Left lung (tissue), 4 donors: ENCODE measurements at regions not wholly inside any gene's neighbourhood (a gene's known extent, or its start where the extent isn't known, plus 50 kb on each side); places are given as distances from the start of the nearest gene placed in this dataset.

Experiments used
- ATAC-seq: fragments of 200-7000 bp; cut with Tn5 transposase; one replicate; pipeline ENCODE4 v1.9.1; 2020; ENCODE audit warnings: moderate library complexity
- DNase-seq, 4 donors: peaks; one replicate each; pipeline ENCODE4 v3.0.0-alpha.2; 2013 to 2020
- H3K27ac ChIP-seq, 2 donors: fragments of 200-600 bp; sonication (generic) in 1 of 2; one replicate each; pipeline versions ENCODE4 v1.5.0 to v1.8.0; 2020 to 2021
- H3K27me3 ChIP-seq, 2 donors: fragments of 200-600 bp; sonication (generic) in 1 of 2; one replicate each; pipeline versions ENCODE4 v1.5.0 to v1.8.0; 2020 to 2021
- H3K36me3 ChIP-seq, 2 donors: fragments of 200-600 bp; sonication (generic) in 1 of 2; one replicate each; pipeline versions ENCODE4 v1.5.0 to v1.8.0; 2020 to 2021
- H3K4me1 ChIP-seq, 2 donors: fragments of 200-600 bp; one replicate each; pipeline ENCODE4 v1.8.0; 2021
- H3K4me3 ChIP-seq, 2 donors: fragments of 200-600 bp; sonication (generic) in 1 of 2; one replicate each; pipeline versions ENCODE4 v1.5.0 to v1.8.0; 2020 to 2021; ENCODE audit warnings: mild to moderate bottlenecking in 1 of 2
- H3K9me3 ChIP-seq, 2 donors: fragments of 200-600 bp; sonication (generic) in 1 of 2; one replicate each; pipeline versions ENCODE4 v1.5.0 to v1.8.0; 2020 to 2021
- CTCF ChIP-seq, 2 donors: fragments of 200-600 bp; sonication (generic) in 1 of 2; IDR thresholded peaks; one replicate each; pipeline versions ENCODE4 v1.5.0 to v1.8.0; 2021; ENCODE audit warnings: antibody characterized with exemption in 2 of 2
- intact Hi-C, 2 donors: fragments of 100-400 bp; cut with DNase I; formaldehyde crosslinking; loops; one replicate each; pipeline versions ENCODE4 v1.11.2 to v1.14.2; 2022
- donor health status: DM: no; HTN: yes; CAD: no.
- donor health status: DM: no; HTN: no; CAD: no.

DNA sequence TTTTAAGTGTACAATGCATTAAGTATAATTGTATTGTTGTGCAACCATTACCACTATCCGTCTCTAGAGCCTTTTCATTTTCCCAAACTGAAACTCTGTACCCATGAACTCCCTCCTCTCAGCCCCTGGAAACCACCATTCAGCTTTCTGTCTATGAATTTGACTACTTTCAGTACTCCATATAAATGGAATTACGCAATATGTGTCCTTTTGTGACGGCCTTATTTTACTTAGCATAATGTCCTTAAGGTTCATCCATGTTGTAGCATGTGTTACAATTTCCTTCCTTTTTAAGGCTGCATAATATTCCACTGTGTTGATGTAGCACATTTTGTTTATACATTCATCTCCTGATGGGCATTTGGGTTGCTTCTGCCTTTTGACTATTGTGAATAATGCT, 143.6 kb upstream of the KCNG1 start:
- H3K4me3 ChIP-seq: no peak overlapping the region

DNA sequence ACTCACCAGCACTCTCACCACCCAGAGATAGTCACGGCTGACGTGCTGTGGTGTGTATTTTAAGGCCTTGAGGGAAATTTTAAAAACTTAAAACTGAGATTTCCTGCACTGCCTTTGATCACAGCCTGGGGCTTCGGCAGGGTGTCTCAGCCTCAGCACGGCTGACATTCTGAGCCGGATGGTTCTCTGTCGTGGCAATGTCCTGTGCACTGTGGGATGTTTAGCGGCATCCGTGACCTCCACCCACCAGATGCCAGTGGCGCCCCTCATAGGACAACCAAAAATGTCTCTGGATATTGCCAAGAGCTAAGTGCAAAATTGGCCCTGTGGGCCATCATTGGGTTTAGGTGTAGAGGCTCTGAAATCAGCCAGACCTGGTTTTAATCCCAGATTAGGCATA, 142.2 kb upstream of the KCNG1 start:
- no peaks in the 10 kb centered on the region for H3K36me3 ChIP-seq
- H3K27me3 ChIP-seq: peaks cover 0 to 43% of the 10 kb centered on the region in 2 donors
- H3K4me1 ChIP-seq: no peaks in the 10 kb centered on the region
- H3K9me3 ChIP-seq: peaks cover 0 to 1% of the 10 kb centered on the region in 2 donors
- H3K4me3 ChIP-seq: no peak overlapping the region
- DNase-seq: no peak
- intact Hi-C loops: no loop called here
- ATAC-seq: no peak
- no peak overlapping the region for H3K27ac ChIP-seq
- no peak for TF ChIP-seq CTCF (IDR thresholded peaks at IDR 0.05)

More for the DNA sequence above, 143.6 kb upstream of the KCNG1 start:
- peaks cover 0 to 30% of the 10 kb centered on the region in 2 donors for H3K27me3 ChIP-seq
- H3K9me3 ChIP-seq: peaks cover 0 to 1% of the 10 kb centered on the region in 2 donors
- H3K27ac ChIP-seq: no peak overlapping the region
- no peak for ATAC-seq
- intact Hi-C loops: no loop called here
- TF ChIP-seq CTCF (IDR thresholded peaks at IDR 0.05): no peak
- H3K4me1 ChIP-seq: no peaks in the 10 kb centered on the region
- H3K36me3 ChIP-seq: no peaks in the 10 kb centered on the region
- DNase-seq: no peak

DNA sequence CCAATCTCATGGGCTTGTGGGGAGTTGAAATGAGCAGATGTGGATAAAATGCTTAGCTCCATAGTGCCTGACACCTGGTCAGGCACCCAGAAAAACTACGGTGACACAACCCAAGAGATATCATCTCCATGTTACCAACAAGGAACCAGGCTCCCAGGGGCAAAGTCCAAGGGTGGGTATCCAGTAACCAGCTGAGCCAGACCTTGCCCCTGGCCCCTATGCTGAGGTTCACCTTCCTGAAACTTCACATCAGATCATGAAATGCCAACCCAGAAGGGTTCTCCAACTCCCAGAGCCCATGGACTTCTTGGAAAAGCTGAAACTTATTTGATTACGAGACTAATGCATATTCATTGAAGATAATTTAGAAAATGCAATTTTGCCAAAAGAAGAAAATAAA, 141.8 kb upstream of the KCNG1 start:
- intact Hi-C loops: no loop called here
- Histone ChIP-seq H3K9me3 (peaks cover 0 to 1% of the 10 kb centered on the region in 2 donors), H3K4me3 (no peak overlapping the region), H3K4me1 (no peaks in the 10 kb centered on the region), H3K36me3 (no peaks in the 10 kb centered on the region), H3K27me3 (peaks cover 0 to 41% of the 10 kb centered on the region in 2 donors), H3K27ac (no peak overlapping the region)
- ATAC-seq: no peak
- no peak for DNase-seq
- TF ChIP-seq CTCF (IDR thresholded peaks at IDR 0.05): no peak

- no peaks in the 10 kb centered on the region for H3K4me1 ChIP-seq
- H3K36me3 ChIP-seq: no peaks in the 10 kb centered on the region
- no peak overlapping the region for H3K27ac ChIP-seq
- DNase-seq (no peak), ATAC-seq (no peak)
- H3K27me3 ChIP-seq: peaks cover 0 to 39% of the 10 kb centered on the region in 2 donors
- H3K9me3 ChIP-seq: no peaks in the 10 kb centered on the region
- intact Hi-C loops: no loop called here
- TF ChIP-seq CTCF (IDR thresholded peaks at IDR 0.05): no peak
- H3K4me3 ChIP-seq: no peak overlapping the region
Observed at GRCh38 chr20:51163996-51164600, 141.2 kb upstream of the KCNG1 start.

DNA sequence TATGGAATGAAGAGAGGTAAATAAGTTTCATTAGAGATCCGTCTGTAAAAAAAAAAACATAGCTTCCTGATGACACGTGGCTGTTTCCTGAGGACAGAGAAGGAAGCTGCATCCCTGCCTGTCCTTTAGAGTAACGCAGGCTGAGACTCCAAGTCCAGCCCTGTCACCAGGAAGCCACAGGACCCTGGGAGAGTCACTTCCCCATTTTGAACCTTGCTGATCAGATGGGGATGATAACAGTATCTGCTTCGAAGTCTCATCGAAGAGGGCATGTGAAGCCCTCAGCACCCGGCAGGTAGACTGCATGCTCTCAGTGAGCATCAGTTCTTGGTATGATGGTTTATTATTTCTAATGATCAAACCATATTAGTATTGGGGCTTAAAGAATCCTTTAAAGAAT, 139.1 kb upstream of the KCNG1 start:
- intact Hi-C loops: no loop called here
- no peak for TF ChIP-seq CTCF (IDR thresholded peaks at IDR 0.05)
- ATAC-seq (no peak), DNase-seq (no peak)
- Histone ChIP-seq H3K36me3 (no peaks in the 10 kb centered on the region), H3K27me3 (peaks cover 0 to 54% of the 10 kb centered on the region in 2 donors), H3K4me1 (no peaks in the 10 kb centered on the region), H3K27ac (no peak overlapping the region), H3K4me3 (no peak overlapping the region), H3K9me3 (no peaks in the 10 kb centered on the region)
